CD4-positive, alpha-beta T cell treated with Interferon alpha-2 for 1 hour (primary cell): ENCODE measurements at regions not wholly inside any gene's neighbourhood (a gene's known extent, or its start where the extent isn't known, plus 50 kb on each side); places are given as distances from the start of the nearest gene placed in this dataset.
"Not testable (repeated sequence)": the region's sequence is repeated elsewhere in the genome, so short reads cannot be mapped to it uniquely, and the experiment has no call there.

ENCODE experiments used
- DNase-seq, 2 donors: peaks; one replicate each; pipeline ENCODE4 v3.0.0-alpha.2; 2020 to 2022

DNA sequence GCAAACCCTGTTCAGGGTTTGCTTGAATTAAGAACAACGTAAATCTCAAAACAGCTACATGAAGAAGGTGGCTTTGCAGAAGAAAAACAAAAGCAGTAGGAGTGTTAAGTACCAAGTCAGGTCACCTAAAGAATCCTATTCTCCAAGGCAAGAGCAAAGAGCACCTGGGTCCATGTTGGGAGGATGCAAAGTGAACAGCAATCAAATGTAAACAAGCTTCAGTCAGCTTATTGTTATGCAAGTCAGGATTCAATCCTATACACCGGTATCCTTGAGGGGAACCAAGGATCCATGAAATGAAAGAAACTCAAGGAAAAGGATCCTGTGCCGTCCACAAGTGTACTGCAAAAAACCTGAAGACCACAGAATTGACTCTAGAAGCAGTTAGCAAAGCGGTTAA lies 261.0 kb upstream of the DDX18 start:
- DNase-seq: no peak

DNA sequence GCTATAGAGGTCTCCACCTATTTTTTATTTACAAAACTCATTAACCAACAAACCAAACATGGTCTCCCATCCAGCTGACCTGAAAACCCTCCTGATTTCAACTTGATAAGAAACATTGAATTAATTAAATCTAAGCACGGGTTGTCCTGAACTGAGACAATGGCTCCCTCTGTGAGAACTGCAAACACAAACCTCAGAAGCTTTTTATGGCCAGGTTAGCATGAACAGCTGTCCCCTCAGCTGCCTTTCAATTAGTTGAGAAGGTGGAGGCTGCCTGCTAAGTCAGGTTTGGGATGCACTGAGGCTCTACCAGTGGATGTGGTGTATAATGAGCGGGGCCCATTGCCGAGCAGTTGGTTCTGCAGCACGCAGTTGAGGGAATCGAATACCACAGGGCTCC lies 258.5 kb upstream of the DDX18 start:
- no peak for DNase-seq

DNA sequence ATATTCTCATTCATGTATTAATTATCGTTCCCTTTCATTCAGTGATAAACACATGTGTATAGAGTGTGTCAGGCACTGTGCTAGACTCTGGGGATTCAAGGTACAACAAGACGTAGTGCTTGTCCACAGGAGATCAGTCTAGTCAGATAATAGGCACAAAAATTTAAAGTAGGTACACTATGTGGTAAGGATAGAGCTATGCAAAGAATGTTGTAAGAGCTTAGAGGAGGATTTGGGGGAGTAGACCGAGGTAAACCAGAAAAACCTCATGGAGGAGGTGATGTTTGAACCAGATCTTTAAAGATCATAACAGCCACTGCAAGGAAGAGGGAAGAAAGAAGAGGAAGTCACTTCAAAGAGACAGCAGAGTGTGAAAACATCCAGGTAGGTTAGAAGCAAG lies 256.9 kb upstream of the DDX18 start:
- DNase-seq: no peak

DNA sequence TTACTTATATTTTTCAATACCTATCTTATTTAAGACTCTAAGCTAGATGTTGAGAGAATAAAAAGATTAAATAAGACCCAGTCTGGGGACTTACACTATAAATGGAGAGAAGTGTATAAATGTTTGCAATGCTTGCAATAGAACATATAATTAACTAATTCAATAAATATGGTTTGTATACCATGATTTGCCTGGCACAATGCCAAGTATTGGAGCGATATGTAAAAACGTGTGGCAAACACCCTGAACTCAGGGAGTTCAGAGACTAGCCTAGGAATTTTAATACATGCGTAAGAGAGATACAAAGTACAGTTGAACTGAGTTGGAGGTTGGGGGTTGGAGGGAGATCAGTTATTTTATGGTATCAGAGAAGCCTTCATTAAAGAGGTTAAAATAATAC lies 251.8 kb upstream of the DDX18 start:
- DNase-seq: no peak

DNA sequence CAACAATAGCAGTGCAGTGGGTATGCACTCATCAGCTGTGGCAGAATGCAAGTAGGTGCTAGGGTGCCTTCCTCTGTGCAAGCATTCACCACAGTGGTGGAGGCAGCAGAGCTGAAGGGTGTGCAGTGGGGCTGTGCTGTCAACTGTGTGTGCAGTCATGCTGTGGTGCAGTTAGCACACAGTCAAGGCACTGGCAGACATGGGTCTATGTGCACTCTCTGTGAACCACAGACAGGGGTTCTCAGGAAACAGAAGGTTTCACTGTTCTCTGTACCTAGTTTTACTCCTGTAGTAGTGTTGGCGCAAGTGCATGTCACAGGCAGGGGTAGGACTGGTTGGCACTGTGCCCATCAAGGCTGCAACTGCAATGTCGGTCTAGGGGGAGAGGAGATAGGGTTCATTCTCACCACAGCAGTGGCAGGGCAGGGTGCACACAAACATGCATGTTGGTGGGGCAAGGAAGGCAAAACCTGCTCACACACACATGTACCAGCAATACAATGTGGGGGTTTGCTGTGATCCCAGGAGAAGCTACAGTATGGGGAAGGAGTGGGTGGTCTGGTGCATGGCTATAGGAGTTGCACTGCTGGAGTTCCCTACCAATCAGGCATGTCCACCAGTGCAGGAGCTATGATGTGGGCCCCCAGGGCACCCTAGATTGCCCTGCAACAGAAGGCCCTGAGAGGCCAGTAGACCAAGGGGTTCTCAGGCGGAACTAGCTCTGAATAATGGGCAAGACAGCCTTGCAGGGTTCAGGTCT lies 242.7 kb upstream of the DDX18 start:
- DNase-seq: no peak

DNA sequence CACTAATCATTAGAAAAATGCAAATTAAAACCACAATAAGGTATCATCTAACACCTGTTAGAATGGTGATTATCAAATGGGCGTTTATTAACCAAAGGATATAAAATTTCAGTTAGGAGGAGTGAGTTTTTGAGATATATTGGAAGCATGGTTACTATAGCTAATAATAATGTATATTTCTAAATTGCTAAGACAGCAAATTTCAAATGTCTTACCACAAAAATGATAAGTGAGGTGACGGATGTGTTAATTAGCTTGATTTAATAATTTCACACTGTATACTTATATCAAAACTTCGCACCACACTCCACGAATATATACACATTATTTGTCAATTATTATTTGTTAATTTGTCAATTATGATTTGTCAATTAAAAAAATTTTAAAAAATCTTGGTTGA lies 227.2 kb upstream of the DDX18 start:
- DNase-seq: no peak

DNA sequence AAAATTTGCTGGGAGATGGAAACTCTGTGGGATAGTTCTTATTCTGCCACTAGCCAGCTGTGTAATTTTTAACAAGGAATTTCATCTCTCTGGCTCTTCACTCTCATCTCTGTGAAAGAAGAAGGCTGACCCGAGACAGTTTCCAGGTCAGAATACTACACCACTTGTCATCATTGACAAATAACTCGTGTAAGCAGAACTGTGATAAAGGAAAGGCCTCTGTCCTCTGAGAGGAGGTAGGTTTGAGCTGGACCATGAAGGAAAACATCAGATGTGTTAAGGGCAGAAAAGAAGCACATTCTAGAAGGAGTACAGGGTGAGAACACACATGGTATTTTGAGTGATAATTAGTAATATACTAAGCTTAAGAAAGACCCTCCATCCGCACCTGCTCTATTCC lies 211.4 kb upstream of the DDX18 start:
- DNase-seq: no peak

DNA sequence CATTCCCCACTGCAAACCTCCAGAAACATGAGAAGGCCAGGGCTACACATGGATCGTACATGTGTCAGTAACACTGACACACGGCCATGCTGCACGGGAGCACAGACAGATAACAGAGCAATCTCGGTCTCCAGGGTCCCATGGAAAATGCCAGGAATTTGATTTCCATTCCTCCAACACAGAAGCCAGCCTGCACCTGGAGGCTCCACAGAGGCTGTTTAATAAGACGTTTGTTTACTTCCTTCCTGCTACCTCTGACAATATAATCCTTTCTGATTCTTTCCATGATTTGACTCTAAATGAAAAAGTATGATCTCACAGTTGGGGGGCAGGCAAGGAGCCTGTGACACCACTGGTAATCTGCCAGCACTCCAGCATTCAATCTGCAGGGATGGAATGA lies 210.9 kb upstream of the DDX18 start:
- DNase-seq: no peak

DNA sequence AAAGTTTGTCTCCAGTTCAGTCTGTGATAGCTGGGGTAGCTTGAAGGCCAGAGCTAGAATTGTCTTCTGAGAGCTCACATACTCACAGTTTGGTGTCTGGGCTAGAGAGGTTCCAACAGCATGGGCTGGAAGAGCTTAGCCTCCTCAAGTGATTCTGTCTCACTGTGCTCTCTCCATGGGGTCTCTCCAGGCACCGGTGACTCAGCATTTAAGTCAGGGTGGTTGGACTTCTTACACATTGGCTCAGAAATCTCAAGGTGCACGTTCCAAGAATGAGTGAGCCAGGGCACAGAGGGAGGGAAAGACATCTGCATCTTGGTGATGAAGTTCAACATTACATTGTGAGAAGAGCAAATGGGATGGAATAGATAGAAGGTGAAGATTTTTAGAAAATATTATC lies 207.3 kb upstream of the DDX18 start:
- DNase-seq: no peak

DNA sequence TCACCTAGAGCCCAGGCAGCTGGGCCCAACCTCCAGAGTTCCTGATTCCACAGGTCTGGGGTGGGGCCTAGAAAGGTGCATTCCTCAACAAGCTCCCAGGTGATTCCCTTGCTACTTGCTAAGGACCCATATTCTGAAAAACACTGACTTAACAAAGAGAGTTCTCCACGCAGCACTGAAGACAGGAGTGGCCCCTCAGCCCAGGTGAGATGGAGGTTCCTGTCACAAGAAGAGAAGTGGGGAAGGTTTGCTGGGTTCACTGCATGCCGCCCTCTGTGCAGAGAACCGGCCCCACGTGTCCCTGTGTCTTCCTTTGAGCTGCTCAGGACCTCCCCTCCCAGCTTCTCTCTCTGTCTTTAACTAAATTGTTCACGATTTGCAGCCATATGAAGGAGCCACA lies 201.4 kb upstream of the DDX18 start:
- DNase-seq: no peak

DNA sequence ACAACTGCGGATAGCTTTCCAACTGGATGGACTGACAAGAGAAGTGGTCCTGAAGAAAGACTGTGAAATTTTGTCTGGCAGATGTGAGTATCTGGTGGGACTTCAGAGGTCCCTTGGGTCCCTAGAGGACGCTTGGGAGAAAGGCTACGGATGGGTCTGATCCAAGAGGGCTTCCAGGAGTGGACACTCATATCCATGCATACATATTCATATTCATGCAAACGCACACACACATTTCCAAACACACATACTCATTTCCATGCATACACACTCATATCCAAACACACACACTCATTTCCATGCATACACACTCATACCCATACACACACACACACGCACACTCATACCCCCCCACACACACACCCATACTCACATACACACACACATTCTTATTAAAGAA lies 200.2 kb upstream of the DDX18 start:
- DNase-seq: no peak

DNA sequence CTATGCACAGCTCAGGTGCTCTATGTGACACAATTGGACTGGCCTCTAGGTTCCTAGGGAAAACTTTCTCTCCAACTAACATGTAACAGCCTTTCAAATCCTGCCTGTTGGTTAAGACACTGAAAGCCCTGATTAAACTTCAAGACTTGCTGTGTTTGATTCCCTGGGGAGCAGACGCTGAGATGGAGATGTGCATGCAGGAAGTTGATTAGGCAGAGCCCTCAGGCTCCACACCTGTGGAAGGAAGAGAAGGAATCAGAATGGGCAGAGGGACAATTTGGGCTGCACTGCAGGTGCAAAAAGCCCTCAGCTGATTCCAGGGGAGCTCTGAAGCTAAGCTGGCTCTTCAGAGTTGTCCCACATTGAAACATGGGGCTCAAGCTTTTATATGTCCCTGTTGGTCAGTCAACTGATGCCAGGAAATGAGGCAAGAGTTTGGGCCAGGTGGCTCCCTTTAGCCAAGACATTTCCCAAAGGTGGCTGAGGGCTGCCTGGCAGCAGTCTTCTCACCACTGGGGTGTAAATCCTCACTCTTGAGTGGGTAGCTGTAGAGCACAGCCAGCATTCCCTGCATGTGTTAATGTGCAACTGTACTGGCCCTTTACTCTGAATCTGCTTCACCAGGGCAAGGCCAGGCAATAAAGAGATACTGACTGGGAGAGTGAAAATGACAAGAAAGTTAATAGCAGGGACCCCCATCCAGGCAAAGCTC lies 199.5 kb upstream of the DDX18 start:
- no peak for DNase-seq

DNA sequence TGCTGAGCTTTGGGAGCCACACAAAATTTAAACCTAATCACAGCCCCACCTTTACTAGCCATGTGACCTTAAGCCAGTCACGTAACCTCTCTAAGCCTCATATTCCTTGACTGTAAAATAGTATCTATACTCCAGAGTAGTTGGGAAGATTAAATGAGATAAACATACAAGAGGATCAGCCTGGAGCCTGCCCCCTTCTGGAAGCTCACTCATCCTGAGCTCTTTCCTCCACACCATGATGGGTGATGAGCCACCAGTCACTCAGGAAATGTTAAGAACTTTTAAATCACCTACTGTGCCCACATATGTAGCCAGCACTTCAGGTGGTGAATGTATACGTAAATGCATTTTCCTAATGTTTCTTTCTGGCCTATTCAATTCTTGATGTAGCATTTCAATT lies 195.9 kb upstream of the DDX18 start:
- DNase-seq: no peak

DNA sequence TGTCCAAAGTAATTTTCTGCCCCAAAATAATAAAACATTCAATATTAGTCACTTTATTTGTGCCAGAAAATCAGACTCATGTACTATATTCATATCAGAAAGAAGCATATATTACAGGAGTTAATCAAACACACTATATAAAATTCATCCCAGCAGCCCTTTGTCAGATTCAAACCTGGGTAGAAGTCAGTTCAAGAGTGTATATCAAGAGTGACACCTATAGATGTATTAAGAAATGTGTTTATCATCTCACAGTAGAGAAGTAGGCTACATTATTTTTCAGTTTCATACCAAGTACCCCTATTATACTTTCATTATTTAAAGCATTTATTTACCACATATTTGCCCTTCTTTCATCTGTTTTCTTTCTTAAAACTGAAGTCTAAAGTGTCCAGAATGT lies 193.2 kb upstream of the DDX18 start:
- DNase-seq: no peak

DNA sequence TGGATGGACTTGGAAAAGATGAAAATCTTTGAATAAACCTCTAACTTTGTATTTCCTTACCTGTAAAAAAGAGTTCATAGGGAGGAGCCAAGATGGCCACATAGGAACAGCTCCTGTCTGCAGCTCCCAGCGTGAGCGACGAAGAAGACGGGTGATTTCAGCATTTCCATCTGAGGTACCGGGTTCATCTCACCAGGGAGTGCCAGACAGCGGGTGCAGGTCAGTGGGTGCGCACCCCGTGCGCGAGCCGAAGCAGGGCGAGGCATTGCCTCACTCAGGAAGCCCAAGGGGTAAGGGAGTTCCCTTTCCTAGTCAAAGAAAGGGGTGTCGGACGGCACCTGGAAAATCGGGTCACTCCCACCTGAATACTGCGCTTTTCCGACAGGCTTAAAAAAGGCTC lies 191.3 kb upstream of the DDX18 start:
- not testable (repeated sequence) for DNase-seq

DNA sequence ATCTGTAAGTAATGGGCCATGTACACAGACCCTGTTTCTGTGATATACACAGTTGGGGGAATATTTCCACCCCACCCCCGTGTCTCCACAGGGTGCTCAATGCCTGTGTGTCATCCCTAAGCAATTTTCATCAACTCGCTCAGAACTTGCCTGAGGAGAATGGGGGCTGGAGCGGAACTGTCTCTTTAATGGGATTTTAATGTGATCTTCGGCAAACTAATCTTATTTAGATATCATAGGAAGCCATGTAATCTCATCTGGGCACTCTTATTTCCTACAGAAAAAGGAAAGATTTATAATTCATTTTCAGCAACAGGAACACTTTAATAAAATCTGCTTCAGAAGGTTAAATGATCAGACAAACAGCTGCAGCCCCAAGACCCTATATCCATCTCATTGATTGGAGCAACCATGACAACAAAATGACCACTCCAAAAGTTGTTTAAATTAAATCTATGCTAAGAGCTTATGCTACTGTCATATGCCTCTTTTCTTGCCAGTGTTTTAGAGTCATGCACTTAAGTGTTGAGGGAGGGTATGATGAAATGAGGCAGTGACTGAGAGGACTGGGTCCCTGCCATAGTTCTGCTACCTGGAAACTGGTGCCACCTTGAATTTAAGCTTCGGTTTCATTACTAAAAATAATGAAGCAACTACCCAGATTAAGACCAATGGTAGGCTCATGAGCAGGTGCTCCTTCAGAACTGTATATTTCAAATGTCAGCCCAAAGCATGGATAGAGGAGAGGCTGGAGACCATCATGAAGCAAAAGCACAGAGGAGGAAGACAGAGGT lies 183.1 kb upstream of the DDX18 start:
- DNase-seq: no peak

DNA sequence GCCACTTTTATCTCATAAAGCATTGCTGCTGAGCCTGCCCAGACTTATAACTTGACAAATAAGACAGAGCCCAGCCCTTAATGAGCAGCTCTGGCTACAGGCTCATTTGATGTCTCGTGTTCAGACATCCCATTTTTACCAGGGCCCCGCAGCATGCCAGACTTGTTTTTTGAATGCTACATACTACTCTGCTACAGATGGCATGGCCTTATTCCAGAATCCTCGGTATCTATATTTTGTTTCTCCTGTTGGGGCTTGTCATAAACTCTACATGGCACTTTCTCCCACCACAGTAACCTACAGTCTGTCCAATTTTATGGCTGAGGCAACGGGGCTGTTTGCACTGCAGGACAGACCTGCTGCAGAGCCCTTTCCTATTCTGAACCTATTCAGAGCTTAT lies 179.0 kb upstream of the DDX18 start:
- no peak for DNase-seq

DNA sequence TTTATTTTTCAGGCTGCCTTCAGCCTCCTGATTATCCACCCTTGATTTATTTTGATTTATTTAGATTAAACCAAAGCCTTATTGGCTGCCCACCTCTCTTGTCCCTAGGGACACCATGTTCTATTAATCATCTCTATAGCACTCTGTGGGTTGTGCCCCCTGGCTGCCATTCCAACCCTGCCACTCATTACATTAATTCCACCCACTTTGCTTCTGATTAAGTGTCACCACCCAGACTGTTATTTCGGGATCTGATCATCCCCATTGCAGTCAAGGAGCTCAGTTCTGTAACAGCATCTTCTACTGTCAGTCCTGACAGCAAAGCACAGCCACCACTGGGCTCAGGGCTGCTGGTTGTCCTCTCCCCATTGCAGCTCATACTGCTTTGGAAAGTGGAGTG lies 175.1 kb upstream of the DDX18 start:
- no peak for DNase-seq

DNA sequence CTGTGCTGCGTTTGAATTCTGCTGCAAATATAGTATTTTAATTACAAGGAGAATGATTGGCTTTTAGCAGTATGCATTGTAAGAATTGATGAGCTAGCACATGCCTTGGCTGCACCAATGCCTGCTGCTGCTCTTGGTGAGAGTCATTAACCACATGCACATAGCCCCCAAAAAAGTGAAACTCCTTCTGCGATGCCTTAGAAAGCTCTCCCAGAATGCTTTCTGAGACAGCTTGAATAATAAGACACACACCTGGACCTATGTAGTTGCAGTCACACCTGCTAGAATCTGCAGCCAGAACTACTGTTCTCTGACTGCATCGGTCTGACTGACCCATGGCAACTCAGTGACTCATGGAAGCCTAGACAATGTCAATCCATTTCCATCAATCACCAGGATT lies 170.1 kb upstream of the DDX18 start:
- DNase-seq: no peak

DNA sequence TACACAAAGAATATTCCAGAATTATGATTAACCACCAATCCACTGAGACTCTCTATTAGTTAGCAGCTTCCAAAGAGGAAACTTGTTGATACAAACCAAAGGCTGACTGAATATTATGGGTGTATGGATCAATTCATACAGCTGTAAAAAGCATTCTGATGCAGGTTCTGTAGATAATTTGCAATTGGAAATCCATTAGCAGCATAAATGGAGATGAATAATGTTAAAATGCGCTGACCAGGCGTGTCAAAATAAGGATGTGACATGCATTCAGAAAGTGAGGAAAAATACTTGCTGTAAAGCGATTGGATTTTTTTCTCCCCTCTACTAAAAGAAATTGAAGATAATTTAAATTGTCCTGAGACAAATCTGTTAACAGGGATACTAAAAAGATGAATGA lies 169.0 kb upstream of the DDX18 start:
- DNase-seq: no peak

DNA sequence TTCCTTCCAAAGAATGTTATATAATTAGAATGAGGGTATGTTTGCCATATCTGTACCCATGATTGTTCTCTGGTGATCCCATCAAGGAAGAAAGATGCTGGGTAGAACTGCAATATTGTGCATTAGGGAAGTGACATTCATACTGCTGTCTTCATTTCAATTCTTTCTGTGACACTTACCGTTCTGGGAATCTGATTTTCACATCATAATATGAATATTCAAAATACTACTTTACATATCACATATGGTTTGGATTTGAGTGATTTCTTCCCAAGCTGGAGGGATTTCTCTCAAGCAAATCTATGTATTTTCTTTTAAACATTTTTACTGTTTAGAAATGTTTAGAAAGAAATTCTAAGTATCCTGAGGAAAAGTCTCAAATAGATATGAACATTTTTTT lies 168.4 kb upstream of the DDX18 start:
- no peak for DNase-seq

DNA sequence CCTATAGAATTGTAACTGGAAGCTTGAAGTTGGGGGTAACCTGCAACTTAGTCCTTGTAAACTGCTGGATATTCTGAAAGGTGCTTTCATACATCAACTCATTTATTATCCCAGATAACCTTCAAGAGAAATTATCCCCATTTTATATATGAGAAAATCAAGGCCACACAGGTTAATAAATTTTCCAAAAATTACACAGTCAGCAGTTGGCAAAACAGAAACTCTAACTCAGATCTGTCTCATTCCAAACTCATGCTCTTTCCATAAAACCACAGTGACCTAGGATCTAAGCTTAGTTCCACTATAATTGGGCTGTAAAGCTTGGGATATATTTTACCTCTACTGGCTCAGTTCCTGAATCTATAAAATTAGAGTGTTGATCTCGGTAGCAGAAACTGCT lies 167.6 kb upstream of the DDX18 start:
- DNase-seq: no peak

DNA sequence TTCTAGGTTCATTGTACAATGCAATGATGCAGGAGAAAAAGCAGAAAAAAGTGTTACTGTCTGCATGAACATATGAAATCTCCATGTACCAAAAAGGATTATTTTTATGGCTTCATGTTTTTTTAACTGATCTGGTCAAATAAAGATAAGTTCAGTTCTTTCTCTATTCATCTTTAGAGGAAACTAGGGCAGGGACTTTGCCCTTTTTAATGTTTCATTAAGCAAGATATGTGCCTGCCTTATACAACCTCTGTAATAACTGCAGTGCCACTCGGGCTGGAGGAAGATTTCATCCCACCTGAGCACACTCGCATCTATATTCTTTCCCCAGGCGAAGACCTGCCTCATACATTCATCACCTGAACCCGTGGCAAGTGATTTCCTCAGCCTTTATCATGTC lies 157.9 kb upstream of the DDX18 start:
- no peak for DNase-seq

DNA sequence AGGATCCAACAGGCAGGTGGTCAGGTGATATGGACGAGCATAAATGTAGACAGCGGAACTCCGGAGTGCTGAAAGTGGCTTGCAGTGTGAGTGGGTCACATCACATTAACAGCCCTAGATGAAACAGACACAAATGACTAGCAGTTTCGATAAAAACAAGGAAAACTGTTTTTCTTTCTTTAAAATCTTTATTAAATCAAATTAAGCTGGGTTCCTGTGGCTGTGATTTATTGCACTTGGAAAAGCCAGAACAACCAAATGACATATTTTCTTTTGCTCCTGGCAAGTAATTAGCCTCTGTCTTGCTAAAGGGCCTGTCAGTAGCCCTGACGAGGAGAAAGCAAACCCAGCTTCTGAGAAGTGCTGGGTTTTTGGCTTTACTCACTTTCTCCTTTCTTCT lies 152.9 kb upstream of the DDX18 start:
- DNase-seq: no peak
